Mucosa of descending colon (tissue), 3 donors: ENCODE measurements at regions not wholly inside any gene's neighbourhood (a gene's known extent, or its start where the extent isn't known, plus 50 kb on each side); places are given as distances from the start of the nearest gene placed in this dataset.

ENCODE experiments used
- ATAC-seq: fragments of 200-7000 bp; cut with Tn5 transposase; one replicate; pipeline ENCODE4 v1.9.1; 2020; ENCODE audit warnings: mild to moderate bottlenecking, moderate library complexity
- DNase-seq, 3 donors: peaks; one replicate each; pipeline ENCODE4 v3.0.0-alpha.2; 2020
- H3K36me3 ChIP-seq: fragments of 200-600 bp; one replicate; pipeline ENCODE4 v1.8.0; 2021; ENCODE audit warnings: low read depth, mild to moderate bottlenecking
- H3K4me1 ChIP-seq: fragments of 200-600 bp; one replicate; pipeline ENCODE4 v1.8.0; 2021; ENCODE audit warnings: low read depth, mild to moderate bottlenecking
- H3K4me3 ChIP-seq: fragments of 200-600 bp; one replicate; pipeline ENCODE4 v1.8.0; 2021; ENCODE audit warnings: mild to moderate bottlenecking
- H3K9me3 ChIP-seq: fragments of 200-600 bp; one replicate; pipeline ENCODE4 v1.8.0; 2021; ENCODE audit warnings: mild to moderate bottlenecking
- intact Hi-C, 2 donors: fragments of 100-400 bp; cut with DNase I in 1 of 2; cut with micrococcal nuclease in 1 of 2; formaldehyde crosslinking; loops; one replicate each; pipeline versions ENCODE4 v1.11.0 to v1.11.1; 2022; cut with DNase I, micrococcal nuclease
- TF ChIP-seq, protein P1 (sequence below): fragments of 200-600 bp; IDR thresholded peaks from one replicate; pipeline ENCODE4 v1.8.0; 2022; ENCODE audit warnings: antibody characterized with exemption, mild to moderate bottlenecking
- donor health status: DM: no; HTN: no; CAD: no; lungs with moderate emphysema.
- donor health status: DM: no; HTN: no; CAD: no.
- donor health status: DM: no; HTN: yes; CAD: no.

DNA sequence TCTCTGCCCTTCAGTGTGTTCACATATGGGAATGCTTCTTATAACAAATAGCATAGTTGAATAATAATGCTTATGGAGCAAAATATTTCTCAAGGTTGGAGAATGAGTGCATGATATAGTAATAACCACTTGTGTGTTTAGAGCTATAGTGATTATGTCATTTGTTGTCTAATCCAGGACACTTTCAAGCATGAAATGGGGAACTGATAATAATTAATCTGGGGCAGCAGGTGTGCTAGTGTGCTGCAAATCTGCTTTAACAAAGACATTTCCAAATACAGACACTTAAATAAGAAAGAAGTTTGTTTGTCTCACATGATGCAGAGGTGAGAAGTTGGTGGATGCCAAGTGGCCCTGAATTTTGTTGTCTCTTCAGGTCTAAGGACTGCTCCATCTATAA, 579.3 kb upstream of the GRM7 start:
- Histone ChIP-seq H3K36me3 (no peaks in the 10 kb centered on the region), H3K4me3 (no peak overlapping the region), H3K9me3 (no peaks in the 10 kb centered on the region), H3K4me1 (no peaks in the 10 kb centered on the region)
- ATAC-seq (no peak), DNase-seq (no peak)
- TF ChIP-seq, protein P1, sequence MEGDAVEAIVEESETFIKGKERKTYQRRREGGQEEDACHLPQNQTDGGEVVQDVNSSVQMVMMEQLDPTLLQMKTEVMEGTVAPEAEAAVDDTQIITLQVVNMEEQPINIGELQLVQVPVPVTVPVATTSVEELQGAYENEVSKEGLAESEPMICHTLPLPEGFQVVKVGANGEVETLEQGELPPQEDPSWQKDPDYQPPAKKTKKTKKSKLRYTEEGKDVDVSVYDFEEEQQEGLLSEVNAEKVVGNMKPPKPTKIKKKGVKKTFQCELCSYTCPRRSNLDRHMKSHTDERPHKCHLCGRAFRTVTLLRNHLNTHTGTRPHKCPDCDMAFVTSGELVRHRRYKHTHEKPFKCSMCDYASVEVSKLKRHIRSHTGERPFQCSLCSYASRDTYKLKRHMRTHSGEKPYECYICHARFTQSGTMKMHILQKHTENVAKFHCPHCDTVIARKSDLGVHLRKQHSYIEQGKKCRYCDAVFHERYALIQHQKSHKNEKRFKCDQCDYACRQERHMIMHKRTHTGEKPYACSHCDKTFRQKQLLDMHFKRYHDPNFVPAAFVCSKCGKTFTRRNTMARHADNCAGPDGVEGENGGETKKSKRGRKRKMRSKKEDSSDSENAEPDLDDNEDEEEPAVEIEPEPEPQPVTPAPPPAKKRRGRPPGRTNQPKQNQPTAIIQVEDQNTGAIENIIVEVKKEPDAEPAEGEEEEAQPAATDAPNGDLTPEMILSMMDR: no peak
- intact Hi-C loops: no loop called here

DNA sequence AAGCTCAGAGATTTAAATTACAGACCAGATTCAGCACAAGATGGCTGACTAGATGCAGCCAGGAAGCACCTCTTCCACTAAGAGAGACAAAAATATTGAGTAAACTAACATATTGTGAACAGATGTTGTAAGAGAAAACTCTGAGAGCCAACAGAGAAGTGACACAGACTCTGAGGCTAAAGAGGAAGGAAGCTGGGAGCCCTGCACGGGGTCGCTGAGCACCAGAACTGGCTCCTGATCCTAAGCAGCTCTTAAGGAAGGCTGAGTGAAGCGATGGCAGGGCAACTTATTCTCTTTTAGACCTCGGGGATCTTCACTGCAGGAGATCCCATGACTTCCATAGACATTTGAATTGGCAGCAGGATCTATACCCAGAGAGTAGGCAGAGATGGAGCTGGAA, 578.0 kb upstream of the GRM7 start:
- DNase-seq (no peak), ATAC-seq (no peak)
- no peaks in the 10 kb centered on the region for H3K4me1 ChIP-seq
- no peaks in the 10 kb centered on the region for H3K36me3 ChIP-seq
- no peak overlapping the region for H3K4me3 ChIP-seq
- intact Hi-C loops: no loop called here
- TF ChIP-seq, protein P1: no peak
- no peaks in the 10 kb centered on the region for H3K9me3 ChIP-seq

DNA sequence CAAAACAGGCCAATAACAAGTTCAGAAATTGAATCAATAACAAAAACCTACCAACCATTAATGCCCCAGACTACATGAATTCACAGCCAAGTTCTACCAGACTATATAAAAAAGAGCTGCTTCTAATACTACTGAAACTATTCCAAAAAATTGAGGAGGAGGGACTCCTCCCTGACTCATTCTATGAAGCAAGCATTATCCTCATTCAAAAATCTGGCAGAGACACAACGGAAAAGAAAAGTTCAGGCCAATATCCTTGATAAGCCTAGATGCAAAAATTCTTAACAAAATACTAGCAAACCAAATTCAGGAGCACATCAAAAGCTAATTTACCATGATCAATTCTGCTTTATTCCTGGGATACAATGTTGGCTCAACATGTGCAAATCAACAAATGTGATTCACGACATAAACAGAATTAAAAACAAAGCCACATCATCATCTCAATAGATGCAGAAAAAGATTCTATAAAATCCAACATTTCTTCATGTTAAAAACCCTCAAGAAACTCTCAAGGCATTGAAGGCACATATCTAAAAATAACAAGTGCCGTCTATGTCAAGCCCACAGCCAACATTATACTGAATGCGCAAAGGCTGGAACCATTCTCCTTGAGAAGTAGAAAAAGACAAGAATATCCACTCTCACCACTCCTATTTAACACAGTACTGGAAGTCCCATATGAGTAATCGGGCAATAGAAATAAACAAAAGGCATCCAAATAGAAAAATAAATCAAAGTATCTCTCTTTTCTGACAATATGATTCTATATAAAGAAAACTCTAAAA, 573.6 kb upstream of the GRM7 start:
- peaks cover 7% of the 10 kb centered on the region for H3K9me3 ChIP-seq
- no peak for DNase-seq
- intact Hi-C loops: no loop called here
- H3K4me1 ChIP-seq: no peaks in the 10 kb centered on the region
- no peaks in the 10 kb centered on the region for H3K36me3 ChIP-seq
- no peak for ATAC-seq
- TF ChIP-seq, protein P1: no peak
- H3K4me3 ChIP-seq: no peak overlapping the region

DNA sequence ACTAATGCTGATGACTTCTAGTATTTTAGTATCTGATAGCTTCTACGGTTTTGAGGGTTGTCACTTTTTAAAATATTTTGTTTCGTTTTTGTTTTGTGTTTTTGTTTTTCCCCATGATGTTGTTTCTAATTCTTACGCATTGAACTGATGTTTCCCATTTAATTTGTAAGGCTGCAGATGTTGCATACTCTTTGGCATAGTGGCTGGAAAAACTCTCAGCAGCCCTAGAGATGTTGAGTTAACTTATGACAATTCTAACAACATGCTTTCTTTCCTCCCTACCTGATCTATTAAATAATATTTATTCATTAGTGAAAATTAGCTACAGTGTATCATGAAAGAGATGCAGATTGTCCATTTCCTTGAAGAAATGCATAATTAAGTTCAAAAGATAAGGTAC, 559.3 kb upstream of the GRM7 start:
- no peak for DNase-seq
- H3K4me3 ChIP-seq: no peak overlapping the region
- ATAC-seq: no peak
- no peaks in the 10 kb centered on the region for H3K4me1 ChIP-seq
- intact Hi-C loops: no loop called here
- H3K36me3 ChIP-seq: no peaks in the 10 kb centered on the region
- TF ChIP-seq, protein P1: no peak
- peaks cover 3% of the 10 kb centered on the region for H3K9me3 ChIP-seq

DNA sequence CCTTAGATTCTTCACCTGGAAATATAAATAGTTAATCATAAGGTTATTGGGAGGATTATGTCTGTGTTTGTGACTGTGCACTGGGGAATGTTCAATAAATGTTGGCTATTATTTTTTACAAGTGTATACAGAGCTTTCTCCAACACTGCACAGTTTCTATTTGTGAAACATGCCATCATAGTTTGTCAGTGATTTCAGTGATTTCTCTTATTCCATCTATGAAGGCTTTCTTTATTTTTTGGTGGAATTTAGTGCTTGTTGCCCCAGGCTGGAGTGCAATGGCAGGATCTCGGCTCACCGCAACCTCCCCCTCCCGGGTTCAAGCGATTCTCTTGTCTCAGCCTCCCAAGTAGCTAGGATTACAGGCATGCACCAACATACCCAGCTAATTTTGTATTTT, 545.0 kb upstream of the GRM7 start:
- intact Hi-C loops: no loop called here
- Histone ChIP-seq H3K36me3 (no peaks in the 10 kb centered on the region), H3K4me1 (no peaks in the 10 kb centered on the region), H3K4me3 (no peak overlapping the region), H3K9me3 (no peaks in the 10 kb centered on the region)
- DNase-seq (no peak), ATAC-seq (no peak)
- TF ChIP-seq, protein P1: no peak
